Activated CD4-positive, alpha-beta T cell treated with anti-CD3 and anti-CD28 coated beads, Interleukin-2, amount 10 ng/mL, durations not matched to agents 7 days and 5 days (primary cell): ENCODE measurements at regions not wholly inside any gene's neighbourhood (a gene's known extent, or its start where the extent isn't known, plus 50 kb on each side); places are given as distances from the start of the nearest gene placed in this dataset.

ENCODE experiments used
- CTCF ChIA-PET: fragments of 350-600 bp; sonication (Branson Sonifier 250); formaldehyde crosslinking; loops from one replicate; lab custom pipeline; 2021; ENCODE audit warnings: antibody characterized with exemption; lab: Charles Lee
- POLR2A ChIA-PET: fragments of 350-600 bp; sonication (Branson Sonifier 250); formaldehyde crosslinking; loops from one replicate; lab custom pipeline; 2021; ENCODE audit warnings: antibody characterized with exemption; lab: Charles Lee
- DNase-seq: peaks from one replicate; pipeline ENCODE4 v3.0.0-alpha.2; 2020
- H3K27ac Mint-ChIP-seq: one replicate; pipeline ENCODE4 v1.8.0; 2021; ENCODE audit warnings: mild to moderate bottlenecking, moderate library complexity, mixed read lengths
- H3K27me3 Mint-ChIP-seq: one replicate; pipeline ENCODE4 v1.8.0; 2021; ENCODE audit warnings: mixed read lengths
- H3K36me3 Mint-ChIP-seq: one replicate; pipeline ENCODE4 v1.8.0; 2021; ENCODE audit warnings: low read depth, mixed read lengths
- H3K4me1 Mint-ChIP-seq: one replicate; pipeline ENCODE4 v1.8.0; 2021; ENCODE audit warnings: mixed read lengths
- H3K4me3 Mint-ChIP-seq: one replicate; pipeline ENCODE4 v1.8.0; 2021; ENCODE audit warnings: mild to moderate bottlenecking, moderate library complexity, mixed read lengths
- H3K9me3 Mint-ChIP-seq: one replicate; pipeline ENCODE4 v1.8.0; 2021; ENCODE audit warnings: mixed read lengths

DNA sequence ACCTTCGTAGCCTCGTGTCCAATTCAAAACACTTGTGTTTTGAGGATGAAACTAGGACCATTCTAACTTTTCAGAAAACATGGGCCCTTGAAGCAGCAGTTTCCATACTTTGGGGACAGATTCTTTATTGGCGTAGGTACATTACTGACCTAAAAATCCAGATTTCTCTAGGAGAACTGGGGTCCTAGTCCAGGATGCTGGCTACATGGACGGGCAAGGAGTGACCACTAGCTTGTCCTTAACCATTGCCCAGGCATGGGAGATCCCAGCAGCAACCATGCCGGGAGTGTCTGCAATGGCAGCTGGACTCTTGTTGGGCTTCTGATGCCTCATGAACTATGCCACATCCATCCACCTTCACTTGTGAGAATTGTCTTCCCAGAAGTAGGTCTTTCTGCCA, 62.2 kb upstream of the WDR1 start:
- Mint-ChIP-seq H3K4me1 (peaks cover 38% of the 10 kb centered on the region), H3K27ac (no peak overlapping the region), H3K36me3 (peaks cover 25% of the 10 kb centered on the region), H3K4me3 (no peak overlapping the region), H3K27me3 (no peaks in the 10 kb centered on the region), H3K9me3 (peaks cover 30% of the 10 kb centered on the region)
- ChIA-PET CTCF (interaction anchor here (1.6 kb wide), 1 partner anchor 14 kb away, joined by 4 read pairs; no protein-coding TSS in a partner anchor), POLR2A (no interaction called here)
- DNase-seq = no peak

DNA sequence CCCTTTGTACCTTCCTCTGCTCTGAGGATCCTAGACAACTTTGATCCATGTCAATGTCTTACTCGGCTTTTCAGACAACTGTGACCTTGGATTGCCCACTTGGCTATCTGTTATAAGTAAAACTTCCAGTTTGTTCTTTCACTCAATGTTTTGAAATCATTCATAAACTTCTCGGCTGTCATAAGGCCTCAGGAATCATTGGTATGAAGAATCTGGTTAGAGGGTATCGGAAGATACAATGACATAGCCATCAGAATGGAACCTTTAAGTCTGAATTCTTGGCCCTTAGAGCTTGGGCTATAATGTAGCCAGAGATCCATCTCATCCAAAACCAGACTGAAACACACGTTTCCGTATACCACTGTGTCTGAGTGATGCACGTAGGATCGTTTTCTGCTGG, 59.0 kb upstream of the WDR1 start:
- peaks cover 2% of the 10 kb centered on the region for H3K27me3 Mint-ChIP-seq
- peaks cover 7% of the 10 kb centered on the region for H3K36me3 Mint-ChIP-seq
- H3K27ac Mint-ChIP-seq = no peak overlapping the region
- peaks cover 19% of the 10 kb centered on the region for H3K9me3 Mint-ChIP-seq
- no peak for DNase-seq
- POLR2A ChIA-PET = no interaction called here
- no peak overlapping the region for H3K4me3 Mint-ChIP-seq
- CTCF ChIA-PET = interaction anchor here (0.9 to 2.7 kb wide), 6 partner anchors 8 to 286 kb away, joined by 3 to 8 read pairs (median 4); no protein-coding TSS in a partner anchor
- peaks cover 6% of the 10 kb centered on the region for H3K4me1 Mint-ChIP-seq

DNA sequence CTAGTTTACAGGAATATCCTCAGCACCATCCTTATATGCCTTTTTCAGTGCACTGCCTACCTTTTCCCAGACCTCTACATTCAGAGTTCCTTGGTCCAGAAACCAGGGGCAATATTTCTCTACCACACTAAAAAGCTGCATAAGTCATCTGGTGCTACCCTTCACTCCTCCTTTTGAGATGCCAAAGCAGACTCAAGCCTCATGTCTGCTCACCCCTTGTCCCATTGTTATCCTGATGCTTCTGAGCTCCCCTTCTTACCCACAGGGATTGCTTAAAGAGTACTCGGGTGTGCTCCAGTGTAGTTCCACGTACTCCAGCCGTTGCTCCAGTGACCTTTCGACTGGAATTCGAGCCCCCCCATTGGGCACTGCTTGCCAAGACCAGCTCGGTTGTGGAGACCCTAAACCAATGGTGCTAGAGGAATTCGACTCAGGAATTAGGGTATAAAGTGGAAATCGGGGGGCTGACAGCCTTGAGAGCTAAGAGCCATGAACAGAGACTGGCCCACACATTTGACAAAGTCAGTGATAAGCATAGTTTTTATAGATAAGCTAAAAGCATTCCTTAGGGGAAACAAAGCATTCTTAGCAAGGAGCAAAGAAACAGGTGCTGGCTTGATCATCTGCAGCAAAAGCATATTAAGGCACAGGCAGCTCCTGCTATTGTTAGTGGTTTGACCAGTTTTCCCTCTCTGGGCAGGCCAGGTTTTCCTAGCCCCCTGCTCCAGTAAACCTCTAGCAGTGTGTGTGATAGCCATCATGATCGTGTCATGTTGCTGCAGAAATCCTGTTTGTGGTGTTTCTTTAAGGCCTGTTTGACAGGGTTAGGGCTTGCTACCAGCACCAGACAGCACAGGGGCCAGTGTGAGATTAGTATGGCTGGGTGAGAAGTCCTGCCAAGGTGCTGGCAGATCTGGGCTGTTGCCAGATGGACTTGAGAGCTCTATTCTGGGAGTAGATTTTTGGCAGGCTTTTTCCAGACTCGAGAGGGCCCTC, 57.5 kb upstream of the WDR1 start:
- Mint-ChIP-seq H3K4me1 (no peaks in the 10 kb centered on the region), H3K27ac (no peak overlapping the region), H3K4me3 (no peak overlapping the region), H3K36me3 (no peaks in the 10 kb centered on the region), H3K9me3 (peaks cover 6% of the 10 kb centered on the region), H3K27me3 (peaks cover 2% of the 10 kb centered on the region)
- no peak for DNase-seq
- ChIA-PET POLR2A (no interaction called here), CTCF (interaction anchor here (2.3 to 3.1 kb wide), 3 partner anchors 9 to 14 kb away, joined by 8 to 13 read pairs (median 8); no protein-coding TSS in a partner anchor)

DNA sequence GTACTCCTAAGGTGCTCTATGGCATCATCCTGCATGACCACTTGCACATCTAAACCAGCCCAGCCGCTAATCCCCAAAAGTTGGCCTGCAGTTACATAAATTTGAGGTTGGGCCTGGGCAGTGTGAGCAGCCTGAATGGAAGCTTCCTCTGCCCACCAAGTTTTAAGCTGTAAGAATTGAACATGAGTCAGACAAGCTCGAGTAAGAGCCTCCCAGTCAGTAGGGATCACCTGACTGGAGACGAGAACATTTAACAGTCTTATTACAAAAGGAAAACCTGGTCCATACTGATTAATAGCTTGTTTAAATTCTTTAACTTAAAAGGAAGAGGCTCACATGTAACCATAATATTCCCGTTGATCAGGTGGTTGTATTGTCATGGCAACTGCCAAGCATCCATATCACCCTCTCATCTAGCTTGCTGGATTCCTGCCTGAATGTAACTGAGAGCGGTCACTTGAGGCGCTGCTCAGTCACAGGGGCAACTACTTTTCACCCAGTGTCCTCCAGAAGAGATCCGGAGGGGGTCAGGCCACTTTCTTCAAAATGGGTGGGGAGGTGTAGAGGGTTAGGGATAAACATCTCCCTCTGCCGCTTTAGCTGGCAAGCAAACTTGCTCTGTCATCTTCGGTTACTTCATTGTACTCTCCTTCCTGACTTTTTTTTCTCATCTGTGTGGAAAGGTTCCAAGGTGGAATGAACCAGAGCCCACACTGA, 56.6 kb upstream of the WDR1 start:
- Mint-ChIP-seq H3K27ac (no peak overlapping the region), H3K4me3 (no peak overlapping the region), H3K4me1 (no peaks in the 10 kb centered on the region), H3K36me3 (no peaks in the 10 kb centered on the region), H3K27me3 (peaks cover 2% of the 10 kb centered on the region), H3K9me3 (no peaks in the 10 kb centered on the region)
- DNase-seq = no peak
- ChIA-PET CTCF (interaction anchor here (0.9 to 3.1 kb wide), 6 partner anchors 8 to 22 kb away, joined by 3 to 13 read pairs (median 6); no protein-coding TSS in a partner anchor), POLR2A (no interaction called here)

DNA sequence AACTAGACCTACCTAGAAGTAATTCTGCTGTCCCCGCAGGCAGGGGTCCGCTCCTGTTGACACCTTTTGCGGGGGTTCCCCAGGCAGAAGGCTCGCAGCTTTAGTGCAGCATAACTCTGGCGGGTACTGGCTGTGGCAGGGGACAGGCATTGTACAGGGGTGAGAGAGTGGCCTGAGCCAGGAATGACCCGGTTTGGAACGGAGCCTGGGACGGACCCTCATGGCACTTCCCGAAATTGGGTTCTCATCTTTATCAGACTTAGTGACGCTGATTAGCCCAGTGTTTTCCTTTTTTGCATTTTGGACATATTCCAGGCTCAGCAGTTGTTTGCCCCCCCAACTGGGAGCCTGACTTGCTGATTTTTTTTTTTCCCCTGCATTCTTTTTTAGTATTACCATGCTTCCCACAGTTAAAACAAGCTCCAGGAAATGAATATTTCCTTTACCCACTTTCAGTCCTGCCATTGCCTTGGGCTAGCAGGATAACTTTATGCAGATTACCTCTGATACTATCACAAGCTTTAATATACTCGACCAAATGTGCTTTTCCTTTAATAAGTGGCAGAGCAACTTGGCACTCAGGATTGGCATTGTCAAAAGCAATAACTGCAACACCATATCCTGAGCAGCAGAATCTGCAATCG, 55.8 kb upstream of the WDR1 start:
- H3K27ac Mint-ChIP-seq = no peak overlapping the region
- POLR2A ChIA-PET = no interaction called here
- H3K27me3 Mint-ChIP-seq = peaks cover 2% of the 10 kb centered on the region
- H3K4me3 Mint-ChIP-seq = no peak overlapping the region
- CTCF ChIA-PET = interaction anchor here (0.9 to 3.1 kb wide), 5 partner anchors 8 to 21 kb away, joined by 3 to 13 read pairs (median 5); no protein-coding TSS in a partner anchor
- no peaks in the 10 kb centered on the region for H3K9me3 Mint-ChIP-seq
- no peak for DNase-seq
- H3K4me1 Mint-ChIP-seq = no peaks in the 10 kb centered on the region
- H3K36me3 Mint-ChIP-seq = no peaks in the 10 kb centered on the region

DNA sequence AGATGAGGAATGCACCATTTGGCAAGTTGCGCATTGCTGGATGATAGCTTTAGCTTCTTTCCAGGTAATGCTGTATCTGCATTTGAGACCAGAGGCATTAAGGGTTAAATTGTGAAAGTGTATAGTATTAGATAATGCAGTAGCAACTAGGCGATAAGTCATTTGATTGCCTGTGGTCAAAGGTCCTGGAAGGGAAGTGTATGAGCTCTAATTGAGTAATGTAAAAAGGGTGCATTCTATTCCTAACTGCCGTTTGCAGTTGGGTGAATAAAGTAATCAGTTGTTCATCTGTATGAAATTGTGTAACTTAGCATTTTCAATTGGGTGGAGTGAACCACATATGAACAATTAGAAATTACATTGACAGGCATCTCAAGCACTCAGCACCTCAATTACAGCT, 54.5 kb upstream of the WDR1 start:
- Mint-ChIP-seq H3K27me3 (peaks cover 2% of the 10 kb centered on the region), H3K4me3 (no peak overlapping the region), H3K27ac (no peak overlapping the region), H3K36me3 (no peaks in the 10 kb centered on the region), H3K4me1 (no peaks in the 10 kb centered on the region), H3K9me3 (no peaks in the 10 kb centered on the region)
- POLR2A ChIA-PET = no interaction called here
- CTCF ChIA-PET = interaction anchor here (0.9 to 2.4 kb wide), 5 partner anchors 10 to 69 kb away, joined by 3 to 8 read pairs (median 4); no protein-coding TSS in a partner anchor
- DNase-seq = no peak

DNA sequence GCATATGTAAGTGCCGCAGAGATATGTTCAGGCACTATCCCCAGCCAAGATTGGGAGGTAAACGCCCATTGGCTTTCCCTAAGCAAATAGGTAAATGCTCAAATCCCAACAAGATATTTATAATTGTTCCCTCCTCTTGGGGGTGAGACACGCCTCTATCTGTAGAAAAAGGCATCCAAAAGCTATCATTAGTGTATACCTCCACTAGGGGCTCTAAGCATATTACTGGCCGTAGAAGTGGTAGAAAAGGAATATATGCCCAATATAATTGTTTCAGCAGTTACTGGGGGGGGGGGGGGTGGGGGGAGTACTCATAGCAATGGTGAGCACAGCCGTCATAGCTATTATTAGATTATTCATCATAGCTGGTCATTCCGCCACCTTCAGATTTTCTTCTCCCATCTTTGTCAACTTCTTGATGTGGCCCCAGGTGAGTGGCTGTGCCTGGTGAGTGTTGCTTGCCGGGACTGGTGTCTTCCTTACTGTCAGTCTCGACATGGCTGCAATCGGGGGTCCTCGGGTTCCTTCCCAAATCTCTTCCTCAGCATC, 53.3 kb upstream of the WDR1 start:
- ChIA-PET CTCF (interaction anchor here (0.9 to 2.4 kb wide), 5 partner anchors 10 to 291 kb away, joined by 4 to 8 read pairs (median 4); no protein-coding TSS in a partner anchor), POLR2A (no interaction called here)
- Mint-ChIP-seq H3K4me3 (no peak overlapping the region), H3K4me1 (no peaks in the 10 kb centered on the region), H3K36me3 (no peaks in the 10 kb centered on the region), H3K27ac (no peak overlapping the region), H3K9me3 (no peaks in the 10 kb centered on the region), H3K27me3 (peaks cover 2% of the 10 kb centered on the region)
- DNase-seq = no peak

DNA sequence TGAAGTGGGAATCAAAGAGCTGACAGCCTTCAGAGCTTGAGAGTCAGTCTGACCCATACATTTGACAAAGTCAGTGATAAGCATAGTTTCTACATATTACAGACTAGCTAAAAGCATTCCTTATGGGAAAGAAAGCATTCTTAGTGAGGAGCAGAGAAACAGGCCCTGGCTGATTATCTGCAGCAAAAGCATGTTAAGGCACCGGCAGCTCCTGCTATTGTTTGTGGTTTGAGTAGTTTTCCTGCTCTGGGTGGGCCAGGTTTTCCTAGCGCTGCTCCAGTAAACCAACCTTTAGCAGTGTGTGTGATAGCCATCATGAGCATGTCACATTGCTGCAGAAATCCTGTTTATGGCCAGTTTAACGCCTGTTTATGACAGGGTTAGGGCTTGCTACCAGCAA, 51.6 kb upstream of the WDR1 start:
- no peak overlapping the region for H3K27ac Mint-ChIP-seq
- no peak overlapping the region for H3K4me3 Mint-ChIP-seq
- no peaks in the 10 kb centered on the region for H3K36me3 Mint-ChIP-seq
- ChIA-PET CTCF (interaction anchor here (0.9 to 1.7 kb wide), 5 partner anchors 9 to 370 kb away, joined by 3 to 5 read pairs (median 3); no protein-coding TSS in a partner anchor), POLR2A (no interaction called here)
- H3K9me3 Mint-ChIP-seq = no peaks in the 10 kb centered on the region
- peaks cover 2% of the 10 kb centered on the region for H3K27me3 Mint-ChIP-seq
- no peak for DNase-seq
- H3K4me1 Mint-ChIP-seq = no peaks in the 10 kb centered on the region

DNA sequence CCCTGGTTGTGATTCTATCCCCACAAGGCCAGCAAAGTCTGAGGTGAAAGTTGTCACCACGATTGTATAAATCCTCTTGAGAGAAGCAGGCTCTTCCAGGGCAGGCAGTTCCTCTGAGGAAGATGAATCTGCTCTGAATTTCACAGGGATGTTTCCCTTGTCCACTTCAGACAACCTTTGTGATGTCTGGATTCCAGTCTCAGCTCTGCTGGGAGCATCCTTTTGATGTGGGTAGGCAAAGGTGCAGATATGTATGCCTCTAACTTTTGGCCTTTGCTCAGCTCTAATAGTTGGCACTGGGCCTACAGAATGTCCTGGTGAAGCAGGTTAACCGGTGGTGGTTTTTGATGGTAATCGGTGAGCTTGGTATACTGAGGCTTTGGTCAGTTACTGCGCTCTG, 50.6 kb upstream of the WDR1 start:
- Mint-ChIP-seq H3K27me3 (peaks cover 2% of the 10 kb centered on the region), H3K4me3 (no peak overlapping the region), H3K36me3 (no peaks in the 10 kb centered on the region), H3K27ac (no peak overlapping the region), H3K4me1 (no peaks in the 10 kb centered on the region), H3K9me3 (no peaks in the 10 kb centered on the region)
- POLR2A ChIA-PET = no interaction called here
- no peak for DNase-seq
- CTCF ChIA-PET = interaction anchor here (0.6 to 1.2 kb wide), 3 partner anchors 8 to 371 kb away, joined by 3 read pairs; no protein-coding TSS in a partner anchor
